Suprapubic skin (tissue), 4 donors: ENCODE measurements at regions not wholly inside any gene's neighbourhood (a gene's known extent, or its start where the extent isn't known, plus 50 kb on each side); places are given as distances from the start of the nearest gene placed in this dataset.

ENCODE experiments used
- CTCF ChIP-seq, 2 donors: fragments of 200-600 bp in 1 of 2; fragments of 450-650 bp in 1 of 2; sonication (generic) in 1 of 2; IDR thresholded peaks; one replicate each; pipeline ENCODE4 v1.5.1; 2016 to 2019; ENCODE audit warnings: antibody characterized with exemption in 2 of 2, mild to moderate bottlenecking in 1 of 2, moderate library complexity in 1 of 2
- POLR2A ChIP-seq, 2 donors: fragments of 450-650 bp; IDR thresholded peaks; one replicate each; pipeline ENCODE4 v1.6.1; 2017; ENCODE audit warnings: antibody characterized with exemption in 2 of 2, mild to moderate bottlenecking in 2 of 2, moderate library complexity in 2 of 2
- POLR2AphosphoS5 ChIP-seq, 3 donors: sonication (generic); formaldehyde crosslinking; IDR thresholded peaks; one replicate each; pipeline ENCODE4 v1.6.1; 2017; ENCODE audit warnings: antibody characterized with exemption in 3 of 3

GRCh38 chr19:31667106-31667505 lies 317.9 kb upstream of the TSHZ3 start:
- no peak for TF ChIP-seq CTCF (IDR thresholded peaks at IDR 0.05)
- TF ChIP-seq POLR2A (IDR thresholded peaks at IDR 0.05): no peak
- no peak for TF ChIP-seq POLR2AphosphoS5 (IDR thresholded peaks at IDR 0.05)
